ENCODE measurements at regions not wholly inside any gene's neighbourhood (a gene's known extent, or its start where the extent isn't known, plus 50 kb on each side); places are given as distances from the start of the nearest gene placed in this dataset.

DNA sequence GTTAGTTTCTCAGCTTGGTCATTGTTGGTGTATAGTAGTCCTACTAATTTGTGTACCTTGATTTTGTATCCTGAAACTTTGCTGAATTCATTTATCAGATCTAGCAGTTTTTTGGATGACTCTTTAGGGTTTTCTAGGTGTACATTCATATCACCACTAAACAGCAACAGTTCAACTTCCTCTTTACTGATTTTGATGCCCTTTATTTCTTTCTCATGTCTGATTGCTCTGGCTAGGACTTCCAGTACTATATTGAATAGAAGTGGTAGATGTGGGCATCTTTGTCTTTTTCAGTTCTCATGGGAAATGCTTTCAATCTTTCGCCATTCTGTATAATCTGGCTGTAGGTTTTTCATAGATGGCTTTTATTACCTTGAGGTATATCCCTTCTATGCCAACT is 61.3 kb upstream of the HEY2 start:
- H3K36me3 ChIP-seq (ENCODE audit: control insufficient read depth in 2 of 4, insufficient read depth in 4 of 4, low read length in 3 of 4): peaks cover 5 to 50% (median 17%) of the 10 kb centered on the region in 4 experiments; a peak in 6 of 8 replicates
- TF ChIP-seq, protein P1, sequence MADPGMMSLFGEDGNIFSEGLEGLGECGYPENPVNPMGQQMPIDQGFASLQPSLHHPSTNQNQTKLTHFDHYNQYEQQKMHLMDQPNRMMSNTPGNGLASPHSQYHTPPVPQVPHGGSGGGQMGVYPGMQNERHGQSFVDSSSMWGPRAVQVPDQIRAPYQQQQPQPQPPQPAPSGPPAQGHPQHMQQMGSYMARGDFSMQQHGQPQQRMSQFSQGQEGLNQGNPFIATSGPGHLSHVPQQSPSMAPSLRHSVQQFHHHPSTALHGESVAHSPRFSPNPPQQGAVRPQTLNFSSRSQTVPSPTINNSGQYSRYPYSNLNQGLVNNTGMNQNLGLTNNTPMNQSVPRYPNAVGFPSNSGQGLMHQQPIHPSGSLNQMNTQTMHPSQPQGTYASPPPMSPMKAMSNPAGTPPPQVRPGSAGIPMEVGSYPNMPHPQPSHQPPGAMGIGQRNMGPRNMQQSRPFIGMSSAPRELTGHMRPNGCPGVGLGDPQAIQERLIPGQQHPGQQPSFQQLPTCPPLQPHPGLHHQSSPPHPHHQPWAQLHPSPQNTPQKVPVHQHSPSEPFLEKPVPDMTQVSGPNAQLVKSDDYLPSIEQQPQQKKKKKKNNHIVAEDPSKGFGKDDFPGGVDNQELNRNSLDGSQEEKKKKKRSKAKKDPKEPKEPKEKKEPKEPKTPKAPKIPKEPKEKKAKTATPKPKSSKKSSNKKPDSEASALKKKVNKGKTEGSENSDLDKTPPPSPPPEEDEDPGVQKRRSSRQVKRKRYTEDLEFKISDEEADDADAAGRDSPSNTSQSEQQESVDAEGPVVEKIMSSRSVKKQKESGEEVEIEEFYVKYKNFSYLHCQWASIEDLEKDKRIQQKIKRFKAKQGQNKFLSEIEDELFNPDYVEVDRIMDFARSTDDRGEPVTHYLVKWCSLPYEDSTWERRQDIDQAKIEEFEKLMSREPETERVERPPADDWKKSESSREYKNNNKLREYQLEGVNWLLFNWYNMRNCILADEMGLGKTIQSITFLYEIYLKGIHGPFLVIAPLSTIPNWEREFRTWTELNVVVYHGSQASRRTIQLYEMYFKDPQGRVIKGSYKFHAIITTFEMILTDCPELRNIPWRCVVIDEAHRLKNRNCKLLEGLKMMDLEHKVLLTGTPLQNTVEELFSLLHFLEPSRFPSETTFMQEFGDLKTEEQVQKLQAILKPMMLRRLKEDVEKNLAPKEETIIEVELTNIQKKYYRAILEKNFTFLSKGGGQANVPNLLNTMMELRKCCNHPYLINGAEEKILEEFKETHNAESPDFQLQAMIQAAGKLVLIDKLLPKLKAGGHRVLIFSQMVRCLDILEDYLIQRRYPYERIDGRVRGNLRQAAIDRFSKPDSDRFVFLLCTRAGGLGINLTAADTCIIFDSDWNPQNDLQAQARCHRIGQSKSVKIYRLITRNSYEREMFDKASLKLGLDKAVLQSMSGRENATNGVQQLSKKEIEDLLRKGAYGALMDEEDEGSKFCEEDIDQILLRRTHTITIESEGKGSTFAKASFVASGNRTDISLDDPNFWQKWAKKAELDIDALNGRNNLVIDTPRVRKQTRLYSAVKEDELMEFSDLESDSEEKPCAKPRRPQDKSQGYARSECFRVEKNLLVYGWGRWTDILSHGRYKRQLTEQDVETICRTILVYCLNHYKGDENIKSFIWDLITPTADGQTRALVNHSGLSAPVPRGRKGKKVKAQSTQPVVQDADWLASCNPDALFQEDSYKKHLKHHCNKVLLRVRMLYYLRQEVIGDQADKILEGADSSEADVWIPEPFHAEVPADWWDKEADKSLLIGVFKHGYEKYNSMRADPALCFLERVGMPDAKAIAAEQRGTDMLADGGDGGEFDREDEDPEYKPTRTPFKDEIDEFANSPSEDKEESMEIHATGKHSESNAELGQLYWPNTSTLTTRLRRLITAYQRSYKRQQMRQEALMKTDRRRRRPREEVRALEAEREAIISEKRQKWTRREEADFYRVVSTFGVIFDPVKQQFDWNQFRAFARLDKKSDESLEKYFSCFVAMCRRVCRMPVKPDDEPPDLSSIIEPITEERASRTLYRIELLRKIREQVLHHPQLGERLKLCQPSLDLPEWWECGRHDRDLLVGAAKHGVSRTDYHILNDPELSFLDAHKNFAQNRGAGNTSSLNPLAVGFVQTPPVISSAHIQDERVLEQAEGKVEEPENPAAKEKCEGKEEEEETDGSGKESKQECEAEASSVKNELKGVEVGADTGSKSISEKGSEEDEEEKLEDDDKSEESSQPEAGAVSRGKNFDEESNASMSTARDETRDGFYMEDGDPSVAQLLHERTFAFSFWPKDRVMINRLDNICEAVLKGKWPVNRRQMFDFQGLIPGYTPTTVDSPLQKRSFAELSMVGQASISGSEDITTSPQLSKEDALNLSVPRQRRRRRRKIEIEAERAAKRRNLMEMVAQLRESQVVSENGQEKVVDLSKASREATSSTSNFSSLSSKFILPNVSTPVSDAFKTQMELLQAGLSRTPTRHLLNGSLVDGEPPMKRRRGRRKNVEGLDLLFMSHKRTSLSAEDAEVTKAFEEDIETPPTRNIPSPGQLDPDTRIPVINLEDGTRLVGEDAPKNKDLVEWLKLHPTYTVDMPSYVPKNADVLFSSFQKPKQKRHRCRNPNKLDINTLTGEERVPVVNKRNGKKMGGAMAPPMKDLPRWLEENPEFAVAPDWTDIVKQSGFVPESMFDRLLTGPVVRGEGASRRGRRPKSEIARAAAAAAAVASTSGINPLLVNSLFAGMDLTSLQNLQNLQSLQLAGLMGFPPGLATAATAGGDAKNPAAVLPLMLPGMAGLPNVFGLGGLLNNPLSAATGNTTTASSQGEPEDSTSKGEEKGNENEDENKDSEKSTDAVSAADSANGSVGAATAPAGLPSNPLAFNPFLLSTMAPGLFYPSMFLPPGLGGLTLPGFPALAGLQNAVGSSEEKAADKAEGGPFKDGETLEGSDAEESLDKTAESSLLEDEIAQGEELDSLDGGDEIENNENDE (IDR thresholded peaks at IDR 0.05; ENCODE audit: insufficient replicate concordance, low read length): no peak

More for the DNA sequence above, 61.3 kb upstream of the HEY2 start:
- Histone ChIP-seq H2BK12ac (ENCODE audit: low read depth, low read length) (no peak overlapping the region), H3K18ac (ENCODE audit: extremely low read depth, low read length) (no peak overlapping the region), H3K4ac (replicated peaks; ENCODE audit: insufficient read length, low read depth, low read length) (no peak overlapping the region), H3K56ac (replicated peaks; ENCODE audit: insufficient read length, low read depth, low read length) (no peak overlapping the region), H3K79me2 (ENCODE audit: control insufficient read depth in 1 of 2, insufficient read depth in 2 of 2, low read length in 2 of 2) (no peaks in the 10 kb centered on the region), H3K9me3 (ENCODE audit: insufficient read depth in 2 of 2, low read depth in 1 of 2, low read length in 1 of 2) (peaks cover 39 to 50% of the 10 kb centered on the region in 2 experiments), H2BK120ac (replicated peaks; ENCODE audit: low read depth, low read length) (no peak overlapping the region), H3K79me1 (ENCODE audit: low read depth, low read length) (no peaks in the 10 kb centered on the region), H3K9ac (replicated peaks in 1 of 4; ENCODE audit: extremely low read depth in 1 of 4, low read depth in 3 of 4, low read length in 3 of 4) (no peak overlapping the region), H3K4me2 (ENCODE audit: insufficient read depth in 1 of 2, low read depth in 2 of 2, low read length in 2 of 2) (no peak overlapping the region), H2BK20ac (ENCODE audit: low read length) (no peak overlapping the region), H3K23ac (ENCODE audit: insufficient read length) (no peak overlapping the region), H3K27ac (ENCODE audit: low read depth, low read length) (no peak overlapping the region), H4K20me1 (replicated peaks in 1 of 2; ENCODE audit: control insufficient read depth in 1 of 2, insufficient read depth in 2 of 2, low read length in 2 of 2) (no peaks in the 10 kb centered on the region), H3K14ac (ENCODE audit: insufficient read length) (no peak overlapping the region), H2AFZ (ENCODE audit: low read length) (no peak overlapping the region), H2AK5ac (ENCODE audit: low read depth, low read length) (no peak overlapping the region), H4K5ac (ENCODE audit: insufficient read length, low read depth, low read length) (no peak overlapping the region), H4K91ac (replicated peaks; ENCODE audit: insufficient read length, low read length) (no peak overlapping the region), H4K8ac (ENCODE audit: extremely low read depth, insufficient read depth, low read length) (no peak overlapping the region), H3K27me3 (replicated peaks in 1 of 4; ENCODE audit: control insufficient read depth in 3 of 4, extremely low read depth in 1 of 4, insufficient read depth in 3 of 4, low read length in 3 of 4) (no peaks in the 10 kb centered on the region), H3K4me3 (ENCODE audit: extremely low read depth in 1 of 4, insufficient read depth in 2 of 4, low read depth in 3 of 4, low read length in 4 of 4) (no peak overlapping the region), H2BK15ac (ENCODE audit: low read length) (no peak overlapping the region), H3K23me2 (ENCODE audit: low read depth, low read length) (no peaks in the 10 kb centered on the region), H2BK5ac (ENCODE audit: low read depth, low read length) (no peak overlapping the region), H3K4me1 (replicated peaks in 1 of 4; ENCODE audit: control insufficient read depth in 3 of 4, insufficient read depth in 4 of 4, low read length in 3 of 4) (no peaks in the 10 kb centered on the region)
- ChIA-PET POLR2A (ENCODE audit: partially characterized antibody) (interaction anchor here (0.7 to 1.6 kb wide), 2 partner anchors 59 to 376 kb away, joined by 3 read pairs; no protein-coding TSS in a partner anchor), CTCF (ENCODE audit: partially characterized antibody) (no interaction called here)
- DNase-seq (ENCODE audit: low read depth in 1 of 2, low spot score in 2 of 2) (no peak), FAIRE-seq (no peak)
- 100% methylated on average over 1 of the region's 1 CpG; no CpG with 5 or more reads in 1 of the 2 experiments for WGBS, 2 experiments (ENCODE audit: extremely low coverage in 1 of 2, insufficient coverage in 1 of 2, insufficient read length in 1 of 2, insufficient replicate concordance in 2 of 2, low coverage in 1 of 2, low lambda C conversion rate in 2 of 2, missing lambda C conversion rate in 1 of 2)

All from H1 (cell line).